ENCODE measurements at regions not wholly inside any gene's neighbourhood (a gene's known extent, or its start where the extent isn't known, plus 50 kb on each side); places are given as distances from the start of the nearest gene placed in this dataset.

DNA sequence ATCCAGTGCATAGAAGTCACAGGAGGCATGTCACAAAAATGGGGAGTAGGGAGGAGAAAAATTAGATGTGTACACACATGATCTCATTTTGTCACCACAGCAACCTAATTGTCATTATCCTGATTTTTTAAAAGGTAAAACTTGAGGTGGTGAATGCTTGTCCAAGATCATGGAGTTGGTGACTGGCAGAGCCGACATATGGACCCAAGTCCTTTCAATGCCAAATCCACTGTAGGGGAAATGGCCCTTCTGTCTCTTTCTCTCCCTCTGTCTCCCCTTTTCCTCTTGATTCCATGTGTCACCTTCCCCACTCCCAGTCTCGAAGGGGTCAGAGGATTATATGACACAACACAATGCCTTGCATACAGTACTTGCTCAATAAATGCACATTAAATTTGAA, 65.7 kb upstream of the JUN start:
- no peaks in the 10 kb centered on the region for H3K27me3 Mint-ChIP-seq (ENCODE audit: insufficient read depth)
- DNase-seq: no peak
- no peaks in the 10 kb centered on the region for H3K27me3 ChIP-seq (ENCODE audit: control insufficient read depth, insufficient read depth, low read length, poor library complexity, severe bottlenecking)
- H3K9ac ChIP-seq (ENCODE audit: extremely low read depth, low read length, poor library complexity, severe bottlenecking): no peak overlapping the region
- 96 to 100% methylated on average over 1 to 2 of the region's 2 CpGs for WGBS, 2 experiments (ENCODE audit: insufficient coverage in 1 of 2, insufficient read length in 1 of 2)
- peaks cover 13% of the 10 kb centered on the region for H3K4me1 ChIP-seq (ENCODE audit: control insufficient read depth, insufficient read depth, low read length)
- H3K4me1 Mint-ChIP-seq: peaks cover 25% of the 10 kb centered on the region
- no peaks in the 10 kb centered on the region for H3K36me3 ChIP-seq (ENCODE audit: control insufficient read depth, insufficient read depth, low read length)
- no peaks in the 10 kb centered on the region for H3K9me3 ChIP-seq (ENCODE audit: control insufficient read depth, low read length)
- TF ChIP-seq, protein P1, sequence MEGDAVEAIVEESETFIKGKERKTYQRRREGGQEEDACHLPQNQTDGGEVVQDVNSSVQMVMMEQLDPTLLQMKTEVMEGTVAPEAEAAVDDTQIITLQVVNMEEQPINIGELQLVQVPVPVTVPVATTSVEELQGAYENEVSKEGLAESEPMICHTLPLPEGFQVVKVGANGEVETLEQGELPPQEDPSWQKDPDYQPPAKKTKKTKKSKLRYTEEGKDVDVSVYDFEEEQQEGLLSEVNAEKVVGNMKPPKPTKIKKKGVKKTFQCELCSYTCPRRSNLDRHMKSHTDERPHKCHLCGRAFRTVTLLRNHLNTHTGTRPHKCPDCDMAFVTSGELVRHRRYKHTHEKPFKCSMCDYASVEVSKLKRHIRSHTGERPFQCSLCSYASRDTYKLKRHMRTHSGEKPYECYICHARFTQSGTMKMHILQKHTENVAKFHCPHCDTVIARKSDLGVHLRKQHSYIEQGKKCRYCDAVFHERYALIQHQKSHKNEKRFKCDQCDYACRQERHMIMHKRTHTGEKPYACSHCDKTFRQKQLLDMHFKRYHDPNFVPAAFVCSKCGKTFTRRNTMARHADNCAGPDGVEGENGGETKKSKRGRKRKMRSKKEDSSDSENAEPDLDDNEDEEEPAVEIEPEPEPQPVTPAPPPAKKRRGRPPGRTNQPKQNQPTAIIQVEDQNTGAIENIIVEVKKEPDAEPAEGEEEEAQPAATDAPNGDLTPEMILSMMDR (conservative IDR thresholded peaks at IDR 0.05): no peak
- no peaks in the 10 kb centered on the region for H3K36me3 Mint-ChIP-seq (ENCODE audit: low read depth)
- no peak overlapping the region for H3K27ac ChIP-seq (ENCODE audit: low read depth, low read length)
- H3K9me3 Mint-ChIP-seq: no peaks in the 10 kb centered on the region
- H3K4me3 ChIP-seq (ENCODE audit: low read length): no peak overlapping the region
- no peak overlapping the region for H3K27ac Mint-ChIP-seq
- H3K4me3 Mint-ChIP-seq: no peak overlapping the region

DNA sequence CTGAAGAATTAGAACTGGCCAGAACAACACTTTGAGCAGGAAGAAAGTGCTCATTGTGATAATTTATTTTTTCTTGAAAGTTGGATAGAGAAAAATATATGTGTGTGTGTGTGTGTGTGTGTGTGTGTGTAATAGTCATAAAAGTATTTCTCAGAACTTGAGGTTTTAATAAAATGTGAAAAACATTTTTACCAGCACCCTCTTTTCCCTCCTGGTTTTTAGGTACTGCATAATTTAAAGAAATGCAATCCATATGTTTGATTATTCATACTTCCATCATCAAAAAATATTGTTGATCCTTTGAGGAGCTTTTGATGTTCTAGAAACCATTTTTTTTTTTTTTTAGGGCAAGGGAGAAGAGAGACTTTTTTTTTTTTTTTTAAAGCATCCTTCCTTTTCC, 66.8 kb upstream of the JUN start:
- Mint-ChIP-seq H3K4me1 (peaks cover 34% of the 10 kb centered on the region), H3K4me3 (no peak overlapping the region), H3K9me3 (no peaks in the 10 kb centered on the region), H3K36me3 (ENCODE audit: low read depth) (no peaks in the 10 kb centered on the region), H3K27me3 (ENCODE audit: insufficient read depth) (no peaks in the 10 kb centered on the region), H3K27ac (no peak overlapping the region)
- no peak overlapping the region for H3K27ac ChIP-seq (ENCODE audit: low read depth, low read length)
- H3K9ac ChIP-seq (ENCODE audit: extremely low read depth, low read length, poor library complexity, severe bottlenecking): no peak overlapping the region
- H3K27me3 ChIP-seq (ENCODE audit: control insufficient read depth, insufficient read depth, low read length, poor library complexity, severe bottlenecking): no peaks in the 10 kb centered on the region
- TF ChIP-seq, protein P1 (conservative IDR thresholded peaks at IDR 0.05): no peak
- H3K9me3 ChIP-seq (ENCODE audit: control insufficient read depth, low read length): no peaks in the 10 kb centered on the region
- no peak overlapping the region for H3K4me3 ChIP-seq (ENCODE audit: low read length)
- H3K36me3 ChIP-seq (ENCODE audit: control insufficient read depth, insufficient read depth, low read length): no peaks in the 10 kb centered on the region
- peaks cover 18% of the 10 kb centered on the region for H3K4me1 ChIP-seq (ENCODE audit: control insufficient read depth, insufficient read depth, low read length)
- DNase-seq: no peak

DNA sequence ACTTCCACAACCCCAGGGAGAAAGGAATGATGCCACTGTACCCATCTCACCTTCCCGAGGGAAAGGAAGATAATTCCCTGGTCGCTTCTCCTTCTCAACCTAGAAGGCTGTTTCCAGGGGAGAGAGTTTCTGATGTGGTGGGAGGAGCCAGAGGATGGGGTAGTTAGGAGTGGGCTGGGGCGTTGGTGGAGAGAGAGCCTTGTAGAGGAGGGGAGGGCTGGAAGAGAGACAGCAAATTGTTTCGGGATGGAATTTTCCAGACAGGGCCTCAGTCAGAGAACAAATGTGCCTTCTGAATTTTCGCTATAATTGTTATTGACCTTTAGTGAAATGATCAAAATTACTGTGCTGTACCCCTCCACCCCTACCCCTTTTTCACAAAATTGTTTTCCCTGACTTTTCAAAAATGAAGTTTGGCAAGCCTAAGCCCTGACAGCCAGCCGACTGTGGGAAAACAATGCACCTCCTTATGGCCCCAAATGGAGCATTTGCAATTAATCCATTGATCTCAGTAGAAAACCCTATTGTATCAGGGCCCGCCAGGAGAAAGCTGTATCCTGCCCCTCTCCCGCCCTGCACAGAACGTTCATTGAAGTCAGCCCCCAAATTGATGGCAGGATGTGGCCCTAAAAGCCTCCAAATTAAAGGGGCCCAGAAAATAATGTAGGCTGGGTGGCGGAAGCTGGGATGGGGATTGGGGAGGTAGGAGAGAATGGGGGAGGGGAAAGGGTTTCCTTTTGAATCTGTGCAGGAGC, 69.1 kb upstream of the JUN start:
- no peaks in the 10 kb centered on the region for H3K36me3 Mint-ChIP-seq (ENCODE audit: low read depth)
- WGBS, 2 experiments (ENCODE audit: insufficient coverage in 1 of 2, insufficient read length in 1 of 2): 63 to 70% methylated on average over 4 to 10 of the region's 10 CpGs

More for the DNA sequence above, 69.1 kb upstream of the JUN start:
- Histone ChIP-seq H3K27me3 (ENCODE audit: control insufficient read depth, insufficient read depth, low read length, poor library complexity, severe bottlenecking) (no peaks in the 10 kb centered on the region), H3K9me3 (ENCODE audit: control insufficient read depth, low read length) (no peaks in the 10 kb centered on the region), H3K4me3 (ENCODE audit: low read length) (peak overlapping the region; percentile 15), H3K27ac (ENCODE audit: low read depth, low read length) (no peak overlapping the region), H3K4me1 (ENCODE audit: control insufficient read depth, insufficient read depth, low read length) (peaks cover 18% of the 10 kb centered on the region), H3K36me3 (ENCODE audit: control insufficient read depth, insufficient read depth, low read length) (no peaks in the 10 kb centered on the region), H3K9ac (ENCODE audit: extremely low read depth, low read length, poor library complexity, severe bottlenecking) (no peak overlapping the region)
- H3K4me1 Mint-ChIP-seq: peaks cover 36% of the 10 kb centered on the region
- TF ChIP-seq, protein P1 (conservative IDR thresholded peaks at IDR 0.05): no peak
- H3K27me3 Mint-ChIP-seq (ENCODE audit: insufficient read depth): no peaks in the 10 kb centered on the region
- DNase-seq: peak; percentile 62
- H3K9me3 Mint-ChIP-seq: no peaks in the 10 kb centered on the region
- no peak overlapping the region for H3K4me3 Mint-ChIP-seq
- H3K27ac Mint-ChIP-seq: no peak overlapping the region

All from endodermal cell (in vitro differentiated cells).